PC-3 (cell line): ENCODE measurements at regions not wholly inside any gene's neighbourhood (a gene's known extent, or its start where the extent isn't known, plus 50 kb on each side); places are given as distances from the start of the nearest gene placed in this dataset.

Source experiments
- ATAC-seq: fragments of 200-7000 bp; cut with Tn5 transposase; 2 replicates; pipeline ENCODE4 v1.9.1; 2020; ENCODE audit warnings: mild to moderate bottlenecking, moderate library complexity
- BruUV-seq: library from RNA; stranded (reverse); fragments of 400-500 nt; replicated peaks from 2 replicates; lab custom pipeline; 2021; lab: Mats Ljungman, UMichigan
- CTCF ChIA-PET: fragments of 300-600 bp; sonication (Branson Sonifier 250); formaldehyde crosslinking; loops from one replicate; lab custom pipeline; 2022; ENCODE audit warnings: antibody characterized with exemption; lab: Charles Lee
- POLR2A ChIA-PET: fragments of 300-600 bp; sonication (Branson Sonifier 250); formaldehyde crosslinking; loops from one replicate; lab custom pipeline; 2022; ENCODE audit warnings: antibody characterized with exemption; ENCODE audit not compliant: unreplicated experiment; lab: Charles Lee
- DNase-seq: peaks from one replicate; pipeline ENCODE4 v3.0.0-alpha.2; 2015
- H2AFZ ChIP-seq: fragments of 300-600 bp; sonication (generic); 2 replicates; pipeline ENCODE4 v1.6.0; 2016; ENCODE audit warnings: antibody characterized with exemption, low read length
- H3F3A ChIP-seq: fragments of 300-600 bp; sonication (generic); one replicate; pipeline ENCODE4 v1.6.0; 2017; ENCODE audit warnings: antibody characterized with exemption, low read length, control low read depth, mild to moderate bottlenecking; ENCODE audit not compliant: unreplicated experiment
- H3K27ac ChIP-seq: fragments of 300-600 bp; sonication (generic); 2 replicates; pipeline ENCODE4 v1.5.1; 2016; ENCODE audit warnings: mild to moderate bottlenecking, low read length
- H3K27me3 ChIP-seq: fragments of 300-600 bp; sonication (generic); 2 replicates; pipeline ENCODE4 v1.6.1; 2016; ENCODE audit warnings: low read length, mixed read lengths
- H3K36me3 ChIP-seq: fragments of 300-600 bp; sonication (generic); 2 replicates; pipeline ENCODE4 v1.6.1; 2016; ENCODE audit warnings: low read depth, mixed run types, low read length, mixed read lengths
- H3K4me1 ChIP-seq: fragments of 300-600 bp; sonication (generic); 2 replicates; pipeline ENCODE4 v1.5.1; 2016; ENCODE audit warnings: low read length; ENCODE audit not compliant: insufficient read depth
- H3K4me2 ChIP-seq: fragments of 300-600 bp; sonication (generic); 2 replicates; pipeline ENCODE4 v1.6.0; 2016; ENCODE audit warnings: low read length
- H3K4me3 ChIP-seq: fragments of 300-600 bp; sonication (generic); 2 replicates; pipeline ENCODE4 v1.5.1; 2016; ENCODE audit warnings: mild to moderate bottlenecking, low read length, mixed read lengths
- H3K79me2 ChIP-seq: fragments of 300-600 bp; sonication (generic); 2 replicates; pipeline ENCODE4 v1.6.1; 2017; ENCODE audit warnings: low read length, mixed read lengths
- H3K9ac ChIP-seq: fragments of 300-600 bp; sonication (generic); 2 replicates; pipeline ENCODE4 v1.6.0; 2016; ENCODE audit warnings: mild to moderate bottlenecking, low read length
- H3K9me2 ChIP-seq: fragments of 300-600 bp; sonication (generic); replicated peaks from 2 replicates; pipeline ENCODE4 v1.6.1; 2016; ENCODE audit warnings: mixed run types, low read length, mixed read lengths
- H3K9me3 ChIP-seq: fragments of 300-600 bp; sonication (generic); 2 replicates; pipeline ENCODE4 v1.6.1; 2016; ENCODE audit warnings: low read length, mixed read lengths
- H4K20me1 ChIP-seq: fragments of 300-600 bp; sonication (generic); 2 replicates; pipeline ENCODE4 v1.6.1; 2016; ENCODE audit warnings: low read length, mixed read lengths
- CTCF ChIP-seq: fragments of 300-600 bp; sonication (generic); conservative IDR thresholded peaks from 2 replicates; pipeline ENCODE4 v1.5.1; 2017; ENCODE audit warnings: antibody characterized with exemption, low read depth, mild to moderate bottlenecking, low read length
- EZH2 ChIP-seq: fragments of 300-600 bp; sonication (generic); IDR thresholded peaks from one replicate; pipeline ENCODE4 v1.6.1; 2017; ENCODE audit warnings: antibody characterized with exemption, mild to moderate bottlenecking, low read length; ENCODE audit not compliant: unreplicated experiment
- EZH2phosphoT487 ChIP-seq: fragments of 300-600 bp; sonication (generic); IDR thresholded peaks from 2 replicates; pipeline ENCODE4 v1.6.1; 2018; ENCODE audit warnings: mild to moderate bottlenecking, antibody characterized with exemption, low read length, borderline replicate concordance
- intact Hi-C: fragments of 100-400 bp; cut with micrococcal nuclease; formaldehyde crosslinking; loops from 2 replicates; pipeline ENCODE4 v1.9.0; 2023

- no TSS peak for BruUV-seq
- DNase-seq (no peak), ATAC-seq (no peak)
- TF ChIP-seq EZH2 (no peak), EZH2phosphoT487 (no peak), CTCF (no peak)
- Histone ChIP-seq H3K36me3 (no peaks in the 10 kb centered on the region), H3F3A (no peaks in the 10 kb centered on the region), H3K79me2 (no peaks in the 10 kb centered on the region), H2AFZ (no peak overlapping the region), H3K4me1 (no peaks in the 10 kb centered on the region), H3K4me2 (no peak overlapping the region), H3K4me3 (no peak overlapping the region), H3K27me3 (peaks cover 36% of the 10 kb centered on the region), H4K20me1 (no peaks in the 10 kb centered on the region), H3K9ac (no peak overlapping the region), H3K9me2 (no peaks in the 10 kb centered on the region), H3K27ac (no peak overlapping the region), H3K9me3 (no peaks in the 10 kb centered on the region)
- intact Hi-C loops = no loop called here
- ChIA-PET CTCF (no interaction called here), POLR2A (no interaction called here)
These were observed 52.3 kb upstream of the TNIP3 start for GRCh38 chr4:121216461-121216860.

- intact Hi-C loops = no loop called here
- BruUV-seq = no TSS peak
- DNase-seq = no peak
- H3K36me3 ChIP-seq = no peaks in the 10 kb centered on the region
- CTCF ChIA-PET = no interaction called here
- H3K9me3 ChIP-seq = no peaks in the 10 kb centered on the region
- no peak for ATAC-seq
- H3K4me1 ChIP-seq = no peaks in the 10 kb centered on the region
- no peak overlapping the region for H3K4me3 ChIP-seq
- H3K79me2 ChIP-seq = no peaks in the 10 kb centered on the region
- no peaks in the 10 kb centered on the region for H3K9me2 ChIP-seq
- POLR2A ChIA-PET = no interaction called here
- H3K4me2 ChIP-seq = no peak overlapping the region
- H2AFZ ChIP-seq = no peak overlapping the region
- no peaks in the 10 kb centered on the region for H3F3A ChIP-seq
- H3K27me3 ChIP-seq = peaks cover 28% of the 10 kb centered on the region; the same call in 1 of the 2 replicates
- TF ChIP-seq EZH2phosphoT487 (no peak), CTCF (no peak), EZH2 (no peak)
- H3K27ac ChIP-seq = no peak overlapping the region
- no peaks in the 10 kb centered on the region for H4K20me1 ChIP-seq
- H3K9ac ChIP-seq = no peak overlapping the region
These were observed 49.8 kb upstream of the TNIP3 start for GRCh38 chr4:121213940-121214339.
